Panc1 (cell line): ENCODE measurements at regions not wholly inside any gene's neighbourhood (a gene's known extent, or its start where the extent isn't known, plus 50 kb on each side); places are given as distances from the start of the nearest gene placed in this dataset.

Experiments
- POLR2AphosphoS5 ChIP-seq: IDR thresholded peaks from 2 replicates; pipeline ENCODE4 v1.6.1; 2012; ENCODE audit warnings: mild to moderate bottlenecking, low read depth, low read length, moderate library complexity
- TCF7L2 ChIP-seq: IDR thresholded peaks from 2 replicates; pipeline ENCODE4 v1.6.1; 2011; ENCODE audit warnings: mild to moderate bottlenecking, low read depth, low read length, inconsistent platforms
- TF ChIP-seq, protein P1 (sequence below): fragments of 450-650 bp; IDR thresholded peaks from 2 replicates; pipeline ENCODE4 v1.5.1; 2017; ENCODE audit warnings: mild to moderate bottlenecking

- TF ChIP-seq, protein P1, sequence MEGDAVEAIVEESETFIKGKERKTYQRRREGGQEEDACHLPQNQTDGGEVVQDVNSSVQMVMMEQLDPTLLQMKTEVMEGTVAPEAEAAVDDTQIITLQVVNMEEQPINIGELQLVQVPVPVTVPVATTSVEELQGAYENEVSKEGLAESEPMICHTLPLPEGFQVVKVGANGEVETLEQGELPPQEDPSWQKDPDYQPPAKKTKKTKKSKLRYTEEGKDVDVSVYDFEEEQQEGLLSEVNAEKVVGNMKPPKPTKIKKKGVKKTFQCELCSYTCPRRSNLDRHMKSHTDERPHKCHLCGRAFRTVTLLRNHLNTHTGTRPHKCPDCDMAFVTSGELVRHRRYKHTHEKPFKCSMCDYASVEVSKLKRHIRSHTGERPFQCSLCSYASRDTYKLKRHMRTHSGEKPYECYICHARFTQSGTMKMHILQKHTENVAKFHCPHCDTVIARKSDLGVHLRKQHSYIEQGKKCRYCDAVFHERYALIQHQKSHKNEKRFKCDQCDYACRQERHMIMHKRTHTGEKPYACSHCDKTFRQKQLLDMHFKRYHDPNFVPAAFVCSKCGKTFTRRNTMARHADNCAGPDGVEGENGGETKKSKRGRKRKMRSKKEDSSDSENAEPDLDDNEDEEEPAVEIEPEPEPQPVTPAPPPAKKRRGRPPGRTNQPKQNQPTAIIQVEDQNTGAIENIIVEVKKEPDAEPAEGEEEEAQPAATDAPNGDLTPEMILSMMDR: no peak
- no peak for TF ChIP-seq TCF7L2
- no peak for TF ChIP-seq POLR2AphosphoS5
Measured at GRCh38 chr13:19268331-19268730, 86.7 kb upstream of the TUBA3C start.
